GM12878 (cell line): ENCODE measurements at regions not wholly inside any gene's neighbourhood (a gene's known extent, or its start where the extent isn't known, plus 50 kb on each side); places are given as distances from the start of the nearest gene placed in this dataset.

Source experiments
- ATAC-seq: fragments of 200-7000 bp; cut with Tn5 transposase; 3 replicates; pipeline ENCODE4 v1.9.1; 2020; ENCODE audit warnings: mild to moderate bottlenecking, moderate library complexity
- BruUV-seq: library from RNA; stranded (reverse); fragments of 400-500 nt; replicated peaks from 2 replicates; lab custom pipeline; 2021; lab: Mats Ljungman, UMichigan
- CTCF ChIA-PET: fragments of 300-600 bp; sonication (Branson Sonifier 250); formaldehyde crosslinking; extraction: SDS; loops from one replicate; lab custom pipeline; 2021; ENCODE audit warnings: inconsistent platforms; lab: Yijun Ruan, JAX
- POLR2A ChIA-PET: fragments of 350-600 bp; formaldehyde crosslinking; extraction: SDS; loops from one replicate; lab custom pipeline; 2021; ENCODE audit warnings: inconsistent platforms; lab: Charles Lee
- RAD21 ChIA-PET: fragments of 300-600 bp; sonication (Branson Sonifier 250); formaldehyde crosslinking; loops from one replicate; lab custom pipeline; 2023; ENCODE audit warnings: antibody characterized with exemption; ENCODE audit not compliant: unreplicated experiment; lab: Charles Lee
- SMC1A ChIA-PET: fragments of 300-600 bp; sonication (Branson Sonifier 250); formaldehyde crosslinking; loops from one replicate; lab custom pipeline; 2023; ENCODE audit not compliant: unreplicated experiment, uncharacterized antibody; lab: Charles Lee
- DNase-seq: peaks from one replicate; pipeline ENCODE4 v3.0.0-alpha.2; 2011; ENCODE audit warnings: low read depth, low spot score
- FAIRE-seq: peaks from 3 replicates; lab custom pipeline; 2011; peaks lifted over from hg19 to GRCh38; lab: Jason Lieb, UNC
- H2AFZ ChIP-seq: 2 replicates; pipeline ENCODE4 v1.6.0; 2011; ENCODE audit warnings: low read depth, low read length, control low read depth; ENCODE audit not compliant: control insufficient read depth
- H3K27ac ChIP-seq: 2 replicates; pipeline ENCODE4 v1.5.1; 2011; ENCODE audit warnings: control low read depth; ENCODE audit not compliant: control insufficient read depth, insufficient read depth
- H3K27me3 ChIP-seq, 2 experiments: replicated peaks in 1 of 2; 2 replicates each; pipeline versions ENCODE4 v1.6.0 to v1.6.1; 2011; ENCODE audit warnings: low read length in 1 of 2; ENCODE audit not compliant: control insufficient read depth in 2 of 2, insufficient read depth in 2 of 2
- H3K36me3 ChIP-seq, 2 experiments: 2 replicates each; pipeline ENCODE4 v1.5.1; 2011; ENCODE audit warnings: low read length in 1 of 2; ENCODE audit not compliant: control insufficient read depth in 2 of 2, insufficient read depth in 2 of 2
- H3K4me1 ChIP-seq: 2 replicates; pipeline ENCODE4 v1.6.1; 2011; ENCODE audit warnings: mild to moderate bottlenecking, low read length, moderate library complexity, mixed read lengths; ENCODE audit not compliant: control insufficient read depth, insufficient read depth
- H3K4me2 ChIP-seq: 2 replicates; pipeline ENCODE4 v1.6.0; 2011; ENCODE audit warnings: control low read depth; ENCODE audit not compliant: control insufficient read depth, insufficient read depth
- H3K4me3 ChIP-seq: fragments of 200-600 bp; sonication (generic); 2 replicates; pipeline ENCODE4 v1.5.1; 2016
- H3K79me2 ChIP-seq: 2 replicates; pipeline ENCODE4 v1.6.0; 2011; ENCODE audit warnings: low read length; ENCODE audit not compliant: control insufficient read depth, insufficient read depth
- H3K9ac ChIP-seq: 2 replicates; pipeline ENCODE4 v1.8.0; 2011; ENCODE audit warnings: low read length, control low read depth, mixed read lengths; ENCODE audit not compliant: control insufficient read depth, insufficient read depth
- H3K9me3 ChIP-seq: replicated peaks from 3 replicates; pipeline ENCODE4 v1.5.1; 2011; ENCODE audit warnings: mild to moderate bottlenecking, low read length; ENCODE audit not compliant: control insufficient read depth, insufficient read depth
- H4K20me1 ChIP-seq: 2 replicates; pipeline ENCODE4 v1.6.0; 2011; ENCODE audit not compliant: control insufficient read depth, insufficient read depth
- CEBPB ChIP-seq, 2 experiments: fragments of 150-350 bp in 1 of 2; IDR thresholded peaks; 2 replicates each; pipeline ENCODE4 v1.6.1; 2012 to 2014; ENCODE audit warnings: low read depth in 2 of 2, low read length in 2 of 2, borderline replicate concordance in 1 of 2, inconsistent platforms in 1 of 2
- CHD1 ChIP-seq: IDR thresholded peaks from 2 replicates; pipeline ENCODE4 v1.6.1; 2012; ENCODE audit warnings: low read depth, low read length, improper control_type of control experiment
- CREB1 ChIP-seq: IDR thresholded peaks from 2 replicates; pipeline ENCODE4 v1.6.1; 2012; ENCODE audit warnings: low read depth, mild to moderate bottlenecking, inconsistent platforms
- CUX1 ChIP-seq: IDR thresholded peaks from 2 replicates; pipeline ENCODE4 v1.6.1; 2012; ENCODE audit warnings: improper control_type of control experiment, low read depth, low read length; ENCODE audit not compliant: insufficient replicate concordance
- E2F8 ChIP-seq: fragments of 450-650 bp; IDR thresholded peaks from 2 replicates; pipeline ENCODE4 v1.6.1; 2018; ENCODE audit warnings: mild to moderate bottlenecking, low read depth, moderate library complexity; ENCODE audit not compliant: partially characterized antibody
- EP300 ChIP-seq, 2 experiments: fragments of 150-350 bp in 1 of 2; IDR thresholded peaks; 2 replicates each; pipeline ENCODE4 v1.6.1; 2011 to 2012; ENCODE audit warnings: low read depth in 2 of 2, low read length in 2 of 2, borderline replicate concordance in 1 of 2, improper control_type of control experiment in 1 of 2, inconsistent platforms in 1 of 2; ENCODE audit not compliant: control insufficient read depth in 1 of 2
- FOS ChIP-seq: IDR thresholded peaks from 3 replicates; pipeline ENCODE4 v1.6.1; 2011; ENCODE audit warnings: borderline replicate concordance; ENCODE audit not compliant: insufficient read length; ENCODE audit errors: extremely low read depth
- KAT2A ChIP-seq: conservative IDR thresholded peaks from 2 replicates; pipeline ENCODE4 v1.6.1; 2011; ENCODE audit warnings: low read depth, low read length; ENCODE audit not compliant: control insufficient read depth
- NR2C2 ChIP-seq: IDR thresholded peaks from 2 replicates; pipeline ENCODE4 v1.6.1; 2011; ENCODE audit warnings: borderline replicate concordance, low read depth; ENCODE audit not compliant: control insufficient read depth, insufficient read length
- RAD51 ChIP-seq: fragments of 450-650 bp; IDR thresholded peaks from 2 replicates; pipeline ENCODE4 v1.6.1; 2016; ENCODE audit warnings: moderate library complexity, mild to moderate bottlenecking, inconsistent platforms
- SMAD1 ChIP-seq: fragments of 450-650 bp; IDR thresholded peaks from 2 replicates; pipeline ENCODE4 v1.6.1; 2018; ENCODE audit warnings: mild to moderate bottlenecking, low read depth; ENCODE audit not compliant: partially characterized antibody
- SPI1 ChIP-seq: IDR thresholded peaks from 2 replicates; pipeline ENCODE4 v1.6.1; 2011; ENCODE audit warnings: low read depth, mild to moderate bottlenecking, low read length, moderate library complexity, borderline replicate concordance; ENCODE audit not compliant: insufficient read depth
- YBX1 ChIP-seq: fragments of 450-650 bp; IDR thresholded peaks from 2 replicates; pipeline ENCODE4 v1.6.1; 2016; ENCODE audit warnings: antibody characterized with exemption
- ZNF217 ChIP-seq: fragments of 450-650 bp; IDR thresholded peaks from 2 replicates; pipeline ENCODE4 v1.6.1; 2017; ENCODE audit warnings: antibody characterized with exemption, mild to moderate bottlenecking
- WGBS: methylation state at CpG from one replicate; pipeline ENCODE4 v1.1.6; 2016; ENCODE audit warnings: low lambda C conversion rate; ENCODE audit not compliant: insufficient replicate concordance, insufficient coverage; ENCODE audit errors: missing lambda C conversion rate; 5-methylcytosine and 5-hydroxymethylcytosine counted together
- in situ Hi-C: fragments of 300-500 bp; cut with MboI; formaldehyde crosslinking; loops from 9 replicates; pipeline ENCODE4 v1.14.3; 2018; ENCODE audit warnings: mixed read lengths
- intact Hi-C: fragments of 100-400 bp; cut with micrococcal nuclease; formaldehyde crosslinking; loops from one replicate; pipeline ENCODE4 v1.14.2; 2022; ENCODE audit not compliant: unreplicated experiment
- TF ChIP-seq, protein P1 (sequence below): IDR thresholded peaks from 2 replicates; pipeline ENCODE4 v1.6.1; 2011; ENCODE audit warnings: borderline replicate concordance, low read depth, mild to moderate bottlenecking, moderate library complexity, low read length; ENCODE audit not compliant: insufficient read depth, poor library complexity, severe bottlenecking

DNA sequence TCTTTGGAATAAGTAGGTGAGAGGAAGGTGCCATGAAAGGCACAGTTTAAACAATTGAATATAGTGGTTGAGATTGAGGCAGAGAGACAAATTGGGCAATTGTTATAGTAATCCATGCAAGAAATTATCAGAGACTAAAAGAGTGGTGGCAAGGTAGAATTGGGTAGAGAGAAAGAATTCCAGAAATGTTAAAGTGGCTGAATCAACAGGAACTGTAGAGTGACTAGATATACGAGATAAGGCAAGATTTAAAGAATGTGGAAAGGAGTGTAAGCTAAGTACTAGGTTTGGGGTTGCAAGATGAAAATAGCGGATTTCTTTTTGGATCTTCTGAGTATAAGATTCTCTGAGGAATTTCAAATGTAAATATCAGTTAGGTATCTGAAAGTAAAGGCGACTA, 285.2 kb downstream of the DMRTA1 start:
- no peaks in the 10 kb centered on the region for H3K36me3 ChIP-seq
- no TSS peak for BruUV-seq
- H2AFZ ChIP-seq: no peak overlapping the region
- 13% methylated on average over 3 of the region's 3 CpGs for WGBS
- POLR2A ChIA-PET: no interaction called here
- no peaks in the 10 kb centered on the region for H3K9me3 ChIP-seq
- H3K27ac ChIP-seq: no peak overlapping the region
- CTCF ChIA-PET: no interaction called here
- H3K4me2 ChIP-seq: no peak overlapping the region
- in situ Hi-C loops (no loop called here), intact Hi-C loops (no loop called here)
- no peaks in the 10 kb centered on the region for H3K4me1 ChIP-seq
- SMC1A ChIA-PET: interaction anchor here (0.6 to 0.7 kb wide), 2 partner anchors 13 to 30 kb away, joined by 3 read pairs; no protein-coding TSS in a partner anchor
- H3K4me3 ChIP-seq: no peak overlapping the region
- FAIRE-seq: no peak
- no peaks in the 10 kb centered on the region for H4K20me1 ChIP-seq
- RAD21 ChIA-PET: no interaction called here
- no peak for ATAC-seq
- no peaks in the 10 kb centered on the region for H3K27me3 ChIP-seq
- no peaks in the 10 kb centered on the region for H3K79me2 ChIP-seq
- DNase-seq: no peak
- H3K9ac ChIP-seq: no peak overlapping the region
- TF ChIP-seq CUX1 (no peak), E2F8 (no peak), SMAD1 (no peak), FOS (no peak), RAD51 (no peak), ZNF217 (no peak), CREB1 (no peak), CHD1 (no peak), NR2C2 (no peak), CEBPB (IDR thresholded peaks at IDR 0.05; ENCODE audit: borderline replicate concordance in 1 of 2, low read depth in 2 of 2, low read length in 2 of 2) (no peak), EP300 (IDR thresholded peaks at IDR 0.05; ENCODE audit: borderline replicate concordance in 1 of 2, control insufficient read depth in 1 of 2, low read depth in 2 of 2, low read length in 2 of 2) (no peak), YBX1 (no peak), KAT2A (no peak), SPI1 (no peak)
- TF ChIP-seq, protein P1, sequence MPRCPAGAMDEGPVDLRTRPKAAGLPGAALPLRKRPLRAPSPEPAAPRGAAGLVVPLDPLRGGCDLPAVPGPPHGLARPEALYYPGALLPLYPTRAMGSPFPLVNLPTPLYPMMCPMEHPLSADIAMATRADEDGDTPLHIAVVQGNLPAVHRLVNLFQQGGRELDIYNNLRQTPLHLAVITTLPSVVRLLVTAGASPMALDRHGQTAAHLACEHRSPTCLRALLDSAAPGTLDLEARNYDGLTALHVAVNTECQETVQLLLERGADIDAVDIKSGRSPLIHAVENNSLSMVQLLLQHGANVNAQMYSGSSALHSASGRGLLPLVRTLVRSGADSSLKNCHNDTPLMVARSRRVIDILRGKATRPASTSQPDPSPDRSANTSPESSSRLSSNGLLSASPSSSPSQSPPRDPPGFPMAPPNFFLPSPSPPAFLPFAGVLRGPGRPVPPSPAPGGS: no peak
